ENCODE measurements at regions not wholly inside any gene's neighbourhood (a gene's known extent, or its start where the extent isn't known, plus 50 kb on each side); places are given as distances from the start of the nearest gene placed in this dataset.

DNA sequence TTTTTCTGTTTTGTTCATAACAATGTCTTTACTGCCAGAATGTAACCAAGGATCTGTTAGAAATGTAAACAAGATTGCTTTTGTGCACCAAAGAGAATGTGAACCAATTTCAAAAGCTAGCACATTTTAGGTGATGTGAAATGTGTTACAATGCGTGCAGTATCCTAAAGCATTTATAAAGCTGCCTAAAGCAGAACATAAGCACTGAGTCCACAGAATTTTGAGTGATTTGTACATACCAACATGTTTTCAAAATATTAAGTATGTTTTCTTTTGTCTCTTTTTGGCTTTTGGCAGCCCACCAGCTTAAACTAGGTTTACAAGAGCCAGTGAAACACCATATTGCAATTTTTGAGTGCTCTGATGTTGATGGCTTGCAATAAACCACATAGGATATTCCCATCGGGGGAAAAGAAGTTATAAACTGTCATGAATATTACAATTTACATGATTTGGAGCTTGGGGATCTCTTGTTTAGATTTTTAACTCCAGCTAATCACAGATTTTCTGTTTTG, 364.0 kb downstream of the ZIC1 start:
- TF ChIP-seq, protein P1, sequence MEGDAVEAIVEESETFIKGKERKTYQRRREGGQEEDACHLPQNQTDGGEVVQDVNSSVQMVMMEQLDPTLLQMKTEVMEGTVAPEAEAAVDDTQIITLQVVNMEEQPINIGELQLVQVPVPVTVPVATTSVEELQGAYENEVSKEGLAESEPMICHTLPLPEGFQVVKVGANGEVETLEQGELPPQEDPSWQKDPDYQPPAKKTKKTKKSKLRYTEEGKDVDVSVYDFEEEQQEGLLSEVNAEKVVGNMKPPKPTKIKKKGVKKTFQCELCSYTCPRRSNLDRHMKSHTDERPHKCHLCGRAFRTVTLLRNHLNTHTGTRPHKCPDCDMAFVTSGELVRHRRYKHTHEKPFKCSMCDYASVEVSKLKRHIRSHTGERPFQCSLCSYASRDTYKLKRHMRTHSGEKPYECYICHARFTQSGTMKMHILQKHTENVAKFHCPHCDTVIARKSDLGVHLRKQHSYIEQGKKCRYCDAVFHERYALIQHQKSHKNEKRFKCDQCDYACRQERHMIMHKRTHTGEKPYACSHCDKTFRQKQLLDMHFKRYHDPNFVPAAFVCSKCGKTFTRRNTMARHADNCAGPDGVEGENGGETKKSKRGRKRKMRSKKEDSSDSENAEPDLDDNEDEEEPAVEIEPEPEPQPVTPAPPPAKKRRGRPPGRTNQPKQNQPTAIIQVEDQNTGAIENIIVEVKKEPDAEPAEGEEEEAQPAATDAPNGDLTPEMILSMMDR (IDR thresholded peaks at IDR 0.05; ENCODE audit: low read depth, low read length, poor library complexity, severe bottlenecking), result no peak
- no peak for TF ChIP-seq EZH2phosphoT487 (IDR thresholded peaks at IDR 0.05; ENCODE audit: borderline replicate concordance, low read length)
